Cardiac fibroblast (primary cell): ENCODE measurements at regions not wholly inside any gene's neighbourhood (a gene's known extent, or its start where the extent isn't known, plus 50 kb on each side); places are given as distances from the start of the nearest gene placed in this dataset.
"Not testable (repeated sequence)": the region's sequence is repeated elsewhere in the genome, so short reads cannot be mapped to it uniquely, and the experiment has no call there.

Source experiments
- DNase-seq, 2 donors: peaks; one replicate each; pipeline versions ENCODE4 v3.0.0 to v3.0.0-alpha.2; 2010; ENCODE audit warnings: low read depth in 2 of 2
- H3K4me3 ChIP-seq, 2 donors: replicated peaks in 1 of 2; 1 replicate in 1 of 2; 2 replicates in 1 of 2; pipeline ENCODE4 v1.5.1; 2011; ENCODE audit warnings: low read depth in 2 of 2, low read length in 2 of 2, mild to moderate bottlenecking in 2 of 2, moderate library complexity in 1 of 2
- CTCF ChIP-seq: IDR thresholded peaks from one replicate; pipeline ENCODE4 v1.5.1; 2011; ENCODE audit warnings: low read depth, mild to moderate bottlenecking, low read length, inconsistent platforms

GRCh38 chr7:113751547-113751946 is 167.3 kb downstream of the PPP1R3A start:
- no peak for TF ChIP-seq CTCF
- H3K4me3 ChIP-seq: no peak overlapping the region
- DNase-seq: no peak

DNA sequence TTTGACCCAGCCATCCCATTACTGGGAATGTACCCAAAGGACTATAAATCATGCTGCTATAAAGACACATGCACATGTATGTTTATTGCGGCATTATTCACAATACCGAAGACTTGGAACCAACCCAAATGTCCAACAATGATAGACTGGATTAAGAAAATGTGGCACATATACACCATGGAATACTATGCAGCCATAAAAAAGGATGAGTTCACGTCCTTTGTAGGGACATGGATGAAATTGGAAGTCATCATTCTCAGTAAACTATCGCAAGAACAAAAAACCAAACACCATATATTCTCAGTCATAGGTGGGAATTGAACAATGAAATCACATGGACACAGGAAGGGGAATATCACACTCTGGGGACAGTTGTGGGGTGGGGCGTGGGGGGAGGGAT is 170.4 kb downstream of the PPP1R3A start:
- H3K4me3 ChIP-seq, DNase-seq: not testable (repeated sequence)

GRCh38 chr7:113742946-113743431 is 175.8 kb downstream of the PPP1R3A start:
- not testable (repeated sequence) for H3K4me3 ChIP-seq, DNase-seq

DNA sequence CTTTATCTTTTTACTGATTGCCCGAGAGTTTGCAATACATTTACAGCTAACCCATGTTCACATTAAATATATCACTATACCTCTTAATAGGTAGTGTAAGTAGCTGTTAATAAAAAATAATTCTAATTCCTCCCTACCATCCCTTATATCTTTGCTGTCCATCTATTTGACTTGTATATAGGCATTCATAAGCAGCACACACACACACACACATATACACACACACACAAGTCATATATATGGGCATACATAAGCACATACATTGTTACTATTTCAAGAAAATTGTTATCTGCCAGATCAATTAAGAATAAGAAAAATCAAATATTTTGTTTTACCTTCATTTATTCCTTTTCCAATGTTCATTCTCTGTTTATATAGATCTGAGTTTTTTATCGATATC is 176.4 kb downstream of the PPP1R3A start:
- no peak overlapping the region for H3K4me3 ChIP-seq
- DNase-seq: no peak
- TF ChIP-seq CTCF: no peak

DNA sequence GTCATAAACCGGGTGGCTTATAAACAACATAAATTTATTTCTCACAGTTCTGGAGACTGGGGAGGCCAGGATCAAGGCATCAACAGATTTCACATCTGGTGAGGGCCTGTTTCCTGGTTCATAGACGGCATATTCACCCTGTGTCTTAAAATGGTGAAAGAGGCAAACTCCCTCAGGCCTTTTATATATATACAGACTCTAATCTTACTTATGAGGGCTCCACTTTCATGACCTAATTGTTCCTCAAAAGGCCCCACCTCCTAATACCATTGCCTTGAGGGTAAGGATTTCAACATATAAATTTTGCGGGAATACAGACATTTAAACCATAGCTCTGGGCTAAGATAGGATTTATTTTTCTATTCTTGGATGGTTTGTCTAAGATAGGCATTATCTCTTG is 187.2 kb downstream of the PPP1R3A start:
- no peak for DNase-seq
- TF ChIP-seq CTCF: no peak
- no peak overlapping the region for H3K4me3 ChIP-seq

GRCh38 chr7:113730309-113730955 is 188.4 kb downstream of the PPP1R3A start:
- TF ChIP-seq CTCF: no peak
- no peak overlapping the region for H3K4me3 ChIP-seq
- peak; percentile 31 to 50 for DNase-seq

GRCh38 chr7:113727486-113727885 is 191.3 kb downstream of the PPP1R3A start:
- DNase-seq: no peak
- no peak overlapping the region for H3K4me3 ChIP-seq
- TF ChIP-seq CTCF: no peak

GRCh38 chr7:113722006-113722405 is 196.8 kb downstream of the PPP1R3A start:
- DNase-seq: no peak
- no peak for TF ChIP-seq CTCF

More at GRCh38 chr7:113722006-113722405, 196.8 kb downstream of the PPP1R3A start:
- H3K4me3 ChIP-seq: no peak overlapping the region
